ENCODE measurements at regions not wholly inside any gene's neighbourhood (a gene's known extent, or its start where the extent isn't known, plus 50 kb on each side); places are given as distances from the start of the nearest gene placed in this dataset.

DNA sequence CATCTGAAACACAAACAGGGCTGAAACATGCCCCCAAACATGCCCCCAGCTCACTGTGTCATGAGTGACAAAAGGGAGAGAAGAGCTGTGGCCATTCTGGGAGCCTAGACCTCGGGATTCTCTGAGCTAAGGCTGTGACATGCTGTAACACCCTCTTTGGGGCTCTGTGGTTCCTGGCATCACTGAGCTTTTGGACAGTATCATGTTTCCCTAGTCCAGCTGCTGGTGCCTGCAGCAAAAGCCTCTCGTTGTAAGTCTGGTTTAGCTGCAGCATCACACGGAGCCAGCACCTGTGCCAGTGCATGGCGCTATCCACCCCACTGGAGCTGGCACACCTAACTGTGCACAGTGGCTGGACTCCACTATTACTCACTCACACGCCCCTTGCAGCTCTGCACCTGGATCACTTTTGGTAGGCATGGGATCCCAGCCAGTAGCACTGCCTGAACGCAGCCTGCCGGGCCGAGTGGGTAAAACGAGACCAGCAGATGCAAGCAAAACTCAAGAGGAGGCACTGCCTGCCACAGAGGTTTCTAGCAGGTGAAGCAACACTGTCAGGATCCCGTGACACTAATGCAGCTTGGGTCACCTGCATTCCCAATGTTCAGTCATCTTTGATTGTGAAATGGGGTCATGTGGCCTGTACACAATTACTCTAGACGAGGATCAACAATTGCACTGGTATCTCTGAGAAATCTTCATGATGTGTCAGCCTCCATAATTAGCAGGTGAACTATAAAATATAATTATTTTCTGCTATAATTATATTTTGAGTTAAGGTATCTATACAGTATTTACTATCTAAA lies 547.2 kb downstream of the ZNF804A start:
- H3K4me3 ChIP-seq (ENCODE audit: low read depth, low read length): no peak overlapping the region
- TF ChIP-seq, protein P1, sequence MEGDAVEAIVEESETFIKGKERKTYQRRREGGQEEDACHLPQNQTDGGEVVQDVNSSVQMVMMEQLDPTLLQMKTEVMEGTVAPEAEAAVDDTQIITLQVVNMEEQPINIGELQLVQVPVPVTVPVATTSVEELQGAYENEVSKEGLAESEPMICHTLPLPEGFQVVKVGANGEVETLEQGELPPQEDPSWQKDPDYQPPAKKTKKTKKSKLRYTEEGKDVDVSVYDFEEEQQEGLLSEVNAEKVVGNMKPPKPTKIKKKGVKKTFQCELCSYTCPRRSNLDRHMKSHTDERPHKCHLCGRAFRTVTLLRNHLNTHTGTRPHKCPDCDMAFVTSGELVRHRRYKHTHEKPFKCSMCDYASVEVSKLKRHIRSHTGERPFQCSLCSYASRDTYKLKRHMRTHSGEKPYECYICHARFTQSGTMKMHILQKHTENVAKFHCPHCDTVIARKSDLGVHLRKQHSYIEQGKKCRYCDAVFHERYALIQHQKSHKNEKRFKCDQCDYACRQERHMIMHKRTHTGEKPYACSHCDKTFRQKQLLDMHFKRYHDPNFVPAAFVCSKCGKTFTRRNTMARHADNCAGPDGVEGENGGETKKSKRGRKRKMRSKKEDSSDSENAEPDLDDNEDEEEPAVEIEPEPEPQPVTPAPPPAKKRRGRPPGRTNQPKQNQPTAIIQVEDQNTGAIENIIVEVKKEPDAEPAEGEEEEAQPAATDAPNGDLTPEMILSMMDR (IDR thresholded peaks at IDR 0.05; ENCODE audit: low read depth, low read length): no peak

DNA sequence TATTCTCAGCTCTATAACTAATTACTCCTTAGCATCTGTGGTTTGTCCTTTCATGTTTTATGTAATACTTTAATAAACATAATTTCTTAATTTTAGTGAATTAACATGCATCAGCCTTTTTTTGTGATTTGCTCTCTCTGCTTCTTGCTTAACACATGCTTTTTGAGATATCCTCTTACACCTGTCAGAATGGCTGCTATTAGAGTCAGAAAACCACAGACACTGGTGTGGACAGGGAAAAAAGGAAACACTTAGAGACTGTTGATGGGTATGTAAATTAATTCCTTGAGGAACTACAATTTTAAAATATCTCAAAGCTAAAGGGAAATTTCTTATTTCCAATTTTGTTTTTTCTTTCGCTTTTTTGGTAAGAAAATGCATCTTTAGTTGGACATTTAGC lies 549.0 kb downstream of the ZNF804A start:
- H3K4me3 ChIP-seq (ENCODE audit: low read depth, low read length): no peak overlapping the region
- TF ChIP-seq, protein P1 (IDR thresholded peaks at IDR 0.05; ENCODE audit: low read depth, low read length): no peak

DNA sequence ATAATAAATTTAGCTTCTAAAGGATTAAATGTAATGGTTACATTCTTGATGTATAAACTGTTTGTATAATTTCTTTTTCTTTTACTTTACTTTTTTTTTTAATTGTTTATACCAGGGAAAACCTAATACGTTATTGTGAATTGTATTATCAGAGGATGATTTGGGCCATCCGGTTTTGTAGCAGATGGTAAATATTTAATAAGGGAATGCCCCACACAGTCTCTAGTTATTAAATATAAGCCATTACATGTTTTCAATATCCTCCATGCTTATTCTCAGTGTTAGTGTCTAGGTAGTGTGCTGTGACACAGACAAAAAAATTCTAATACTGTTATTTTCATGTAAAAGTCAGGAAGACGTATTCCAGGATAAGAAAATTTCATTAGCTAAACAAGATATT lies 553.9 kb downstream of the ZNF804A start:
- no peak overlapping the region for H3K4me3 ChIP-seq (ENCODE audit: low read depth, low read length)
- TF ChIP-seq, protein P1 (IDR thresholded peaks at IDR 0.05; ENCODE audit: low read depth, low read length): no peak

DNA sequence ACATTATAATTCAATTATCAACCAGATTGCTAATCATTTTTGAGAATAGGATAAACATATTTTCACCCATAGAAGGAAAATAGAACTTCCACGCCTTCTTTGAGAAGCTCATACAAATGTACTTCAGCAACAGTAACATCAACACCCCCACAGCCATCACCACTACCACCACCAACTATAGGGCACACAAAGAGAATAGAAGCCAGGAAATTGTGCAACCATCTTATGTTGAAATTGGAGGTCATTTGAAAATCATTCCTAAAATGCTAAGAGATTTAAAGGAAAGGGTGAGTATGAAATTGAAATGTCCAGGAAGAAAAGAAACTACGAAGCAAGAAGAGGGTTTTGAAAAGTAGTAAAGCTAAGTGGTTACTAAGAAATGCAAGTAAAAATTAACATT lies 563.4 kb downstream of the ZNF804A start:
- TF ChIP-seq, protein P1 (IDR thresholded peaks at IDR 0.05; ENCODE audit: low read depth, low read length): no peak

DNA sequence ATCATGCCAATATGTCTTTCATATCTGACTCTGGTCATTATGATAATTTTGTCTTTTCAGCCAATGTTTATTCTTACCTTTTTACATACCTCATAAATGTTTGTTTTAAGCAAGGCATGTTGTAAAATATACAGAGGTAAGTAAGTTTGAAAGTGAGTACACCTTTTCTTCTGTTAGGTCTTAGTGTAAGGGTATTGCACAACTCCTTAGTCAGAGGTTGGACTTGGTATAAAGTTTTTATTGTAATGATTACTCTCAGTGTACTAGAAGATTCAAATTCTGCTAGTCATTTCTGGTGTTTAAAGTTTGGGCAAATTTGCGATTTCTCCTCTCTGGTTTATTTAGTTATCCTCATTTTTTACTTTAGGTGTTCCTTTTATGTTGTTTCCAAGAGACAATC lies 564.3 kb upstream of the FSIP2 start:
- TF ChIP-seq, protein P1 (IDR thresholded peaks at IDR 0.05; ENCODE audit: low read depth, low read length): no peak
- no peak overlapping the region for H3K4me3 ChIP-seq (ENCODE audit: low read depth, low read length)

More for the DNA sequence above, 563.4 kb downstream of the ZNF804A start:
- H3K4me3 ChIP-seq (ENCODE audit: low read depth, low read length): no peak overlapping the region

DNA sequence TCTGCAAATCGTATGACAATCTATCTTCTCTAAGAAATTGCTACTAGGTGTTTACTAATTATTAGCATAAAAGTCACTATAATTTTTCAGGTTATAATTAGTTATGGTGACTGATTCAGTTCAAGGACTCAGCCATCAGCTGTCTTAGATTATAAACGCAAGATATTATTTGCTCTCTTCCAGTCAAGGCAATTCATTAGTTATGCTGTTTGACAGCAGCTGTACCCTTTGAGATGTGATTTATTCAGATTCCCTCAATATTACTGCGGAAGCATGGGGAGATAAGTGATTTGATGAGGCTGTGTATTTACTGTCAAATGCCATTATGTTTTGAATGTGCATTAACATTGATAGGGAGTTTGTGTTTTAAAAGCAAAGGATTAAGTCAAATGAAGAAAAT lies 558.9 kb upstream of the FSIP2 start:
- H3K4me3 ChIP-seq (ENCODE audit: low read depth, low read length): no peak overlapping the region
- TF ChIP-seq, protein P1 (IDR thresholded peaks at IDR 0.05; ENCODE audit: low read depth, low read length): no peak

DNA sequence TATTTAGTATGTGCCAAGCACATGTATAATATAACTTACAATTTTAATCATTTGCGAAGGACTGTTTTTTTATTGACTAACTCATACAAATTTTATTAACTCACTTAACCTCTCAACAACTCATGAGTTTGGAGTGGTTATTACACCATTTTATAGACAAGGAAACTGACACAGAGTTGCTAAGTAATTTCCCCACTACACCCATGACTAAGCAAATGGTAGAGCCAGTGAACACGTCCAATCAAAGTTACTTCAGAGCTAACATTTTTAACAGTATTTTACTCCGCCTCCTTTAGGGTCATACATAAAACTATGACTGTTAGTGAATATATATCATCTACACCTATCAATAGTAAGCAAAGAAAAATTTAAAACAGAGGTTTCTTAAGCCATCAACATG lies 556.7 kb upstream of the FSIP2 start:
- H3K4me3 ChIP-seq (ENCODE audit: low read depth, low read length): no peak overlapping the region
- TF ChIP-seq, protein P1 (IDR thresholded peaks at IDR 0.05; ENCODE audit: low read depth, low read length): no peak

Data from WI38 (cell line).